ENCODE measurements at regions not wholly inside any gene's neighbourhood (a gene's known extent, or its start where the extent isn't known, plus 50 kb on each side); places are given as distances from the start of the nearest gene placed in this dataset.

DNA sequence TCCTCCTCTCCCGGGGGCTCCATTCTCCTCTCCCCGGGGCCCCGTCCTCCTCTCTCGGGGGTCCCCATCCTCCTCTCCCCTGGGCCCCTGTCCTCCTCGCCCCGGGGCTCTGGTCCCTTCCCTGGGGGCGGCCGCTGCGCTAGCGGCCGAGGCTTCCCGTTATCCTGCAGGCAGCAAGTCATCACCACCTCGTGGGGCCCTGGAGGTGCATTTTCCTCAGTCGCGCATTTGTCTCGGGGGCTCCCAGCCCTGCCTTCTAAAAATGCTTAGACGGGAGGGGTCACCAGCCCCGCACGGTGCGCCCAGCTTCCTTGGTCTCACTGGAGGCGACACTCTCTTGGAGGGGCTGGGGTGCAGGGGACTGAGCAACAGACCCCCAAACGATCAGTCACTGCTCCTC is 216.5 kb downstream of the QKI start:
- Histone ChIP-seq H3K4me2 (ENCODE audit: insufficient read depth, low read length) (no peak overlapping the region), H4K20me1 (replicated peaks; ENCODE audit: control insufficient read depth, insufficient read depth, low read length) (no peaks in the 10 kb centered on the region), H3K9ac (ENCODE audit: insufficient read depth in 1 of 2, low read depth in 2 of 2, low read length in 2 of 2) (no peak overlapping the region), H3K9me1 (ENCODE audit: control insufficient read depth, insufficient read depth, low read length) (no peaks in the 10 kb centered on the region), H3K27ac (ENCODE audit: extremely low read depth, low read depth, low read length) (no peak overlapping the region), H3K9me3 (replicated peaks; ENCODE audit: control insufficient read depth, insufficient read depth, low read depth, low read length) (peaks cover 3% of the 10 kb centered on the region; the same call in 1 of the 2 replicates), H3K4me3 (no peak overlapping the region), H2AFZ (ENCODE audit: low read depth, low read length) (no peak overlapping the region), H3K27me3 (ENCODE audit: control insufficient read depth in 2 of 2, insufficient read depth in 2 of 2, low read length in 2 of 2) (peaks cover 6 to 28% of the 10 kb centered on the region in 2 experiments), H3K4me1 (replicated peaks in 1 of 2; ENCODE audit: control insufficient read depth in 2 of 2, insufficient read depth in 2 of 2, low read length in 2 of 2) (peaks cover 0 to 2% of the 10 kb centered on the region in 2 experiments; a peak in 2 of 5 replicates), H3K79me2 (ENCODE audit: control insufficient read depth, insufficient read depth, low read length) (no peaks in the 10 kb centered on the region), H3K36me3 (ENCODE audit: control insufficient read depth, insufficient read depth, low read length) (no peaks in the 10 kb centered on the region)
- DNase-seq (ENCODE audit: extremely low read depth in 1 of 4, low spot score in 3 of 4) (no peak), FAIRE-seq (no peak), ATAC-seq (no peak)
- ChIA-PET POLR2A (no interaction called here), CTCF (ENCODE audit: low intra/inter-chr PET ratio) (no interaction called here)
- in situ Hi-C loops (cut with MboI) = no loop called here
- TF ChIP-seq MED1 (CRISPR knock-in tag; IDR thresholded peaks at IDR 0.05; ENCODE audit: borderline replicate concordance) (no peak), MYBL2 (IDR thresholded peaks at IDR 0.05; ENCODE audit: low read depth) (no peak), MYBL2 (CRISPR knock-in tag; IDR thresholded peaks at IDR 0.05; ENCODE audit: borderline replicate concordance) (no peak), ZNF23 (CRISPR knock-in tag; IDR thresholded peaks at IDR 0.05) (no peak), LARP7 (IDR thresholded peaks at IDR 0.05) (no peak), FOSL1 (tag; conservative IDR thresholded peaks at IDR 0.05) (no peak), SPI1 (IDR thresholded peaks at IDR 0.05; ENCODE audit: borderline replicate concordance, low read depth, low read length) (no peak), KLF10 (CRISPR knock-in tag; IDR thresholded peaks at IDR 0.05) (no peak), ZNF668 (CRISPR knock-in tag; IDR thresholded peaks at IDR 0.05) (no peak), ZBTB17 (CRISPR knock-in tag; IDR thresholded peaks at IDR 0.05) (no peak), BRF1 (IDR thresholded peaks at IDR 0.05; ENCODE audit: borderline replicate concordance, extremely low read depth, insufficient read length) (no peak), ILF3 (IDR thresholded peaks at IDR 0.05; ENCODE audit: borderline replicate concordance) (no peak)
- TF ChIP-seq, protein P1, sequence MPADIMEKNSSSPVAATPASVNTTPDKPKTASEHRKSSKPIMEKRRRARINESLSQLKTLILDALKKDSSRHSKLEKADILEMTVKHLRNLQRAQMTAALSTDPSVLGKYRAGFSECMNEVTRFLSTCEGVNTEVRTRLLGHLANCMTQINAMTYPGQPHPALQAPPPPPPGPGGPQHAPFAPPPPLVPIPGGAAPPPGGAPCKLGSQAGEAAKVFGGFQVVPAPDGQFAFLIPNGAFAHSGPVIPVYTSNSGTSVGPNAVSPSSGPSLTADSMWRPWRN (IDR thresholded peaks at IDR 0.05; ENCODE audit: low read depth) = no peak
- TF ChIP-seq, protein P2, sequence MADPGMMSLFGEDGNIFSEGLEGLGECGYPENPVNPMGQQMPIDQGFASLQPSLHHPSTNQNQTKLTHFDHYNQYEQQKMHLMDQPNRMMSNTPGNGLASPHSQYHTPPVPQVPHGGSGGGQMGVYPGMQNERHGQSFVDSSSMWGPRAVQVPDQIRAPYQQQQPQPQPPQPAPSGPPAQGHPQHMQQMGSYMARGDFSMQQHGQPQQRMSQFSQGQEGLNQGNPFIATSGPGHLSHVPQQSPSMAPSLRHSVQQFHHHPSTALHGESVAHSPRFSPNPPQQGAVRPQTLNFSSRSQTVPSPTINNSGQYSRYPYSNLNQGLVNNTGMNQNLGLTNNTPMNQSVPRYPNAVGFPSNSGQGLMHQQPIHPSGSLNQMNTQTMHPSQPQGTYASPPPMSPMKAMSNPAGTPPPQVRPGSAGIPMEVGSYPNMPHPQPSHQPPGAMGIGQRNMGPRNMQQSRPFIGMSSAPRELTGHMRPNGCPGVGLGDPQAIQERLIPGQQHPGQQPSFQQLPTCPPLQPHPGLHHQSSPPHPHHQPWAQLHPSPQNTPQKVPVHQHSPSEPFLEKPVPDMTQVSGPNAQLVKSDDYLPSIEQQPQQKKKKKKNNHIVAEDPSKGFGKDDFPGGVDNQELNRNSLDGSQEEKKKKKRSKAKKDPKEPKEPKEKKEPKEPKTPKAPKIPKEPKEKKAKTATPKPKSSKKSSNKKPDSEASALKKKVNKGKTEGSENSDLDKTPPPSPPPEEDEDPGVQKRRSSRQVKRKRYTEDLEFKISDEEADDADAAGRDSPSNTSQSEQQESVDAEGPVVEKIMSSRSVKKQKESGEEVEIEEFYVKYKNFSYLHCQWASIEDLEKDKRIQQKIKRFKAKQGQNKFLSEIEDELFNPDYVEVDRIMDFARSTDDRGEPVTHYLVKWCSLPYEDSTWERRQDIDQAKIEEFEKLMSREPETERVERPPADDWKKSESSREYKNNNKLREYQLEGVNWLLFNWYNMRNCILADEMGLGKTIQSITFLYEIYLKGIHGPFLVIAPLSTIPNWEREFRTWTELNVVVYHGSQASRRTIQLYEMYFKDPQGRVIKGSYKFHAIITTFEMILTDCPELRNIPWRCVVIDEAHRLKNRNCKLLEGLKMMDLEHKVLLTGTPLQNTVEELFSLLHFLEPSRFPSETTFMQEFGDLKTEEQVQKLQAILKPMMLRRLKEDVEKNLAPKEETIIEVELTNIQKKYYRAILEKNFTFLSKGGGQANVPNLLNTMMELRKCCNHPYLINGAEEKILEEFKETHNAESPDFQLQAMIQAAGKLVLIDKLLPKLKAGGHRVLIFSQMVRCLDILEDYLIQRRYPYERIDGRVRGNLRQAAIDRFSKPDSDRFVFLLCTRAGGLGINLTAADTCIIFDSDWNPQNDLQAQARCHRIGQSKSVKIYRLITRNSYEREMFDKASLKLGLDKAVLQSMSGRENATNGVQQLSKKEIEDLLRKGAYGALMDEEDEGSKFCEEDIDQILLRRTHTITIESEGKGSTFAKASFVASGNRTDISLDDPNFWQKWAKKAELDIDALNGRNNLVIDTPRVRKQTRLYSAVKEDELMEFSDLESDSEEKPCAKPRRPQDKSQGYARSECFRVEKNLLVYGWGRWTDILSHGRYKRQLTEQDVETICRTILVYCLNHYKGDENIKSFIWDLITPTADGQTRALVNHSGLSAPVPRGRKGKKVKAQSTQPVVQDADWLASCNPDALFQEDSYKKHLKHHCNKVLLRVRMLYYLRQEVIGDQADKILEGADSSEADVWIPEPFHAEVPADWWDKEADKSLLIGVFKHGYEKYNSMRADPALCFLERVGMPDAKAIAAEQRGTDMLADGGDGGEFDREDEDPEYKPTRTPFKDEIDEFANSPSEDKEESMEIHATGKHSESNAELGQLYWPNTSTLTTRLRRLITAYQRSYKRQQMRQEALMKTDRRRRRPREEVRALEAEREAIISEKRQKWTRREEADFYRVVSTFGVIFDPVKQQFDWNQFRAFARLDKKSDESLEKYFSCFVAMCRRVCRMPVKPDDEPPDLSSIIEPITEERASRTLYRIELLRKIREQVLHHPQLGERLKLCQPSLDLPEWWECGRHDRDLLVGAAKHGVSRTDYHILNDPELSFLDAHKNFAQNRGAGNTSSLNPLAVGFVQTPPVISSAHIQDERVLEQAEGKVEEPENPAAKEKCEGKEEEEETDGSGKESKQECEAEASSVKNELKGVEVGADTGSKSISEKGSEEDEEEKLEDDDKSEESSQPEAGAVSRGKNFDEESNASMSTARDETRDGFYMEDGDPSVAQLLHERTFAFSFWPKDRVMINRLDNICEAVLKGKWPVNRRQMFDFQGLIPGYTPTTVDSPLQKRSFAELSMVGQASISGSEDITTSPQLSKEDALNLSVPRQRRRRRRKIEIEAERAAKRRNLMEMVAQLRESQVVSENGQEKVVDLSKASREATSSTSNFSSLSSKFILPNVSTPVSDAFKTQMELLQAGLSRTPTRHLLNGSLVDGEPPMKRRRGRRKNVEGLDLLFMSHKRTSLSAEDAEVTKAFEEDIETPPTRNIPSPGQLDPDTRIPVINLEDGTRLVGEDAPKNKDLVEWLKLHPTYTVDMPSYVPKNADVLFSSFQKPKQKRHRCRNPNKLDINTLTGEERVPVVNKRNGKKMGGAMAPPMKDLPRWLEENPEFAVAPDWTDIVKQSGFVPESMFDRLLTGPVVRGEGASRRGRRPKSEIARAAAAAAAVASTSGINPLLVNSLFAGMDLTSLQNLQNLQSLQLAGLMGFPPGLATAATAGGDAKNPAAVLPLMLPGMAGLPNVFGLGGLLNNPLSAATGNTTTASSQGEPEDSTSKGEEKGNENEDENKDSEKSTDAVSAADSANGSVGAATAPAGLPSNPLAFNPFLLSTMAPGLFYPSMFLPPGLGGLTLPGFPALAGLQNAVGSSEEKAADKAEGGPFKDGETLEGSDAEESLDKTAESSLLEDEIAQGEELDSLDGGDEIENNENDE (IDR thresholded peaks at IDR 0.05; ENCODE audit: low read depth, low read length) = no peak
- 40% methylated on average over 11 of the region's 22 CpGs for WGBS (ENCODE audit: insufficient coverage, low coverage, missing lambda C conversion rate)
- intact Hi-C loops (cut with micrococcal nuclease) = no loop called here
- no TSS peak for BruUV-seq (replicated peaks)

Data from K562 (cell line).